ENCODE measurements at regions not wholly inside any gene's neighbourhood (a gene's known extent, or its start where the extent isn't known, plus 50 kb on each side); places are given as distances from the start of the nearest gene placed in this dataset.
"Not testable (repeated sequence)": the region's sequence is repeated elsewhere in the genome, so short reads cannot be mapped to it uniquely, and the experiment has no call there.

GRCh38 chr18:41059126-41059415 lies 896.0 kb upstream of the PIK3C3 start:
- no peak for ATAC-seq (replicated peaks; ENCODE audit: extremely low read depth, poor library complexity, severe bottlenecking)
- no peak overlapping the region for H3K27ac Mint-ChIP-seq (ENCODE audit: low read depth)
- H3K9me3 Mint-ChIP-seq = peaks cover 14% of the 10 kb centered on the region

GRCh38 chr18:41058351-41059125 lies 896.5 kb upstream of the PIK3C3 start:
- H3K27me3 Mint-ChIP-seq = no peaks in the 10 kb centered on the region
- peaks cover 17% of the 10 kb centered on the region for H3K9me3 Mint-ChIP-seq
- ATAC-seq (replicated peaks; ENCODE audit: extremely low read depth, poor library complexity, severe bottlenecking) = no peak
- no peak for DNase-seq (ENCODE audit: low spot score in 2 of 2)
- H3K36me3 Mint-ChIP-seq (ENCODE audit: insufficient read depth) = no peaks in the 10 kb centered on the region
- H3K27ac Mint-ChIP-seq (ENCODE audit: low read depth) = no peak overlapping the region
- H3K4me3 Mint-ChIP-seq = no peak overlapping the region
- H3K4me1 Mint-ChIP-seq = no peaks in the 10 kb centered on the region

More at GRCh38 chr18:41059126-41059415, 896.0 kb upstream of the PIK3C3 start:
- H3K36me3 Mint-ChIP-seq (ENCODE audit: insufficient read depth) = no peaks in the 10 kb centered on the region
- no peak overlapping the region for H3K4me3 Mint-ChIP-seq
- no peaks in the 10 kb centered on the region for H3K27me3 Mint-ChIP-seq
- no peaks in the 10 kb centered on the region for H3K4me1 Mint-ChIP-seq
- DNase-seq (ENCODE audit: low spot score in 2 of 2) = no peak

GRCh38 chr18:41052625-41053024 lies 902.4 kb upstream of the PIK3C3 start:
- no peaks in the 10 kb centered on the region for H3K36me3 Mint-ChIP-seq (ENCODE audit: insufficient read depth)
- ATAC-seq (replicated peaks; ENCODE audit: extremely low read depth, poor library complexity, severe bottlenecking) = no peak
- no peaks in the 10 kb centered on the region for H3K4me1 Mint-ChIP-seq
- no peak overlapping the region for H3K4me3 Mint-ChIP-seq
- no peak for DNase-seq (ENCODE audit: low spot score in 2 of 2)
- H3K9me3 Mint-ChIP-seq = peaks cover 6% of the 10 kb centered on the region
- no peaks in the 10 kb centered on the region for H3K27me3 Mint-ChIP-seq
- H3K27ac Mint-ChIP-seq (ENCODE audit: low read depth) = no peak overlapping the region

- not testable (repeated sequence) for H3K27me3 Mint-ChIP-seq; H3K27ac Mint-ChIP-seq (ENCODE audit: low read depth); H3K4me1 Mint-ChIP-seq; ATAC-seq (replicated peaks; ENCODE audit: extremely low read depth, poor library complexity, severe bottlenecking); H3K36me3 Mint-ChIP-seq (ENCODE audit: insufficient read depth); H3K4me3 Mint-ChIP-seq; DNase-seq (ENCODE audit: low spot score in 2 of 2)
- peaks cover 11% of the 10 kb centered on the region for H3K9me3 Mint-ChIP-seq
Observed at GRCh38 chr18:41046250-41046649, 908.8 kb upstream of the PIK3C3 start.

- Mint-ChIP-seq H3K4me1 (no peaks in the 10 kb centered on the region), H3K4me3 (no peak overlapping the region), H3K9me3 (peaks cover 11% of the 10 kb centered on the region), H3K36me3 (ENCODE audit: insufficient read depth) (no peaks in the 10 kb centered on the region), H3K27ac (ENCODE audit: low read depth) (no peak overlapping the region), H3K27me3 (no peaks in the 10 kb centered on the region)
- ATAC-seq (replicated peaks; ENCODE audit: extremely low read depth, poor library complexity, severe bottlenecking) (no peak), DNase-seq (ENCODE audit: low spot score in 2 of 2) (no peak)
Observed at GRCh38 chr18:41043876-41044275, 911.2 kb upstream of the PIK3C3 start.

- no peak overlapping the region for H3K27ac Mint-ChIP-seq (ENCODE audit: low read depth)
- no peak overlapping the region for H3K4me3 Mint-ChIP-seq
- H3K9me3 Mint-ChIP-seq = peaks cover 14% of the 10 kb centered on the region
- no peaks in the 10 kb centered on the region for H3K36me3 Mint-ChIP-seq (ENCODE audit: insufficient read depth)
- DNase-seq (ENCODE audit: low spot score in 2 of 2) (no peak), ATAC-seq (replicated peaks; ENCODE audit: extremely low read depth, poor library complexity, severe bottlenecking) (no peak)
- H3K4me1 Mint-ChIP-seq = no peaks in the 10 kb centered on the region
- H3K27me3 Mint-ChIP-seq = no peaks in the 10 kb centered on the region
Observed at GRCh38 chr18:41042866-41043265, 912.2 kb upstream of the PIK3C3 start.

- H3K9me3 Mint-ChIP-seq = peaks cover 16% of the 10 kb centered on the region
- DNase-seq (ENCODE audit: low spot score in 2 of 2) (no peak), ATAC-seq (replicated peaks; ENCODE audit: extremely low read depth, poor library complexity, severe bottlenecking) (no peak)
- no peak overlapping the region for H3K27ac Mint-ChIP-seq (ENCODE audit: low read depth)
- H3K4me3 Mint-ChIP-seq = no peak overlapping the region
- no peaks in the 10 kb centered on the region for H3K36me3 Mint-ChIP-seq (ENCODE audit: insufficient read depth)
- H3K27me3 Mint-ChIP-seq = no peaks in the 10 kb centered on the region
- H3K4me1 Mint-ChIP-seq = no peaks in the 10 kb centered on the region
Observed at GRCh38 chr18:41038071-41038470, 917.0 kb upstream of the PIK3C3 start.

- ATAC-seq (replicated peaks; ENCODE audit: extremely low read depth, poor library complexity, severe bottlenecking) = no peak
- no peak overlapping the region for H3K4me3 Mint-ChIP-seq
- no peak overlapping the region for H3K27ac Mint-ChIP-seq (ENCODE audit: low read depth)
- no peak for DNase-seq (ENCODE audit: low spot score in 2 of 2)
- peaks cover 15% of the 10 kb centered on the region for H3K9me3 Mint-ChIP-seq
- no peaks in the 10 kb centered on the region for H3K4me1 Mint-ChIP-seq
- no peaks in the 10 kb centered on the region for H3K27me3 Mint-ChIP-seq
- no peaks in the 10 kb centered on the region for H3K36me3 Mint-ChIP-seq (ENCODE audit: insufficient read depth)
Observed at GRCh38 chr18:41036346-41036745, 918.7 kb upstream of the PIK3C3 start.

- H3K9me3 Mint-ChIP-seq = peaks cover 15% of the 10 kb centered on the region
- no peak overlapping the region for H3K4me3 Mint-ChIP-seq
- no peak for DNase-seq (ENCODE audit: low spot score in 2 of 2)
- no peak overlapping the region for H3K27ac Mint-ChIP-seq (ENCODE audit: low read depth)
- no peaks in the 10 kb centered on the region for H3K36me3 Mint-ChIP-seq (ENCODE audit: insufficient read depth)
- no peaks in the 10 kb centered on the region for H3K27me3 Mint-ChIP-seq
- H3K4me1 Mint-ChIP-seq = no peaks in the 10 kb centered on the region
- ATAC-seq (replicated peaks; ENCODE audit: extremely low read depth, poor library complexity, severe bottlenecking) = no peak
Observed at GRCh38 chr18:41034413-41034812, 920.6 kb upstream of the PIK3C3 start.

- no peak for DNase-seq (ENCODE audit: low spot score in 2 of 2)
Observed at GRCh38 chr18:41025666-41026065, 929.4 kb upstream of the PIK3C3 start.

GRCh38 chr18:41024792-41025191 lies 930.2 kb upstream of the PIK3C3 start:
- no peaks in the 10 kb centered on the region for H3K27me3 Mint-ChIP-seq
- no peak overlapping the region for H3K4me3 Mint-ChIP-seq
- no peak for DNase-seq (ENCODE audit: low spot score in 2 of 2)

More at GRCh38 chr18:41025666-41026065, 929.4 kb upstream of the PIK3C3 start:
- Mint-ChIP-seq H3K9me3 (peaks cover 6% of the 10 kb centered on the region), H3K27me3 (no peaks in the 10 kb centered on the region), H3K4me3 (no peak overlapping the region), H3K4me1 (no peaks in the 10 kb centered on the region), H3K27ac (ENCODE audit: low read depth) (no peak overlapping the region), H3K36me3 (ENCODE audit: insufficient read depth) (no peaks in the 10 kb centered on the region)
- ATAC-seq (replicated peaks; ENCODE audit: extremely low read depth, poor library complexity, severe bottlenecking) = no peak

GRCh38 chr18:41022484-41022883 lies 932.5 kb upstream of the PIK3C3 start:
- no peak overlapping the region for H3K27ac Mint-ChIP-seq (ENCODE audit: low read depth)
- no peak overlapping the region for H3K4me3 Mint-ChIP-seq
- DNase-seq (ENCODE audit: low spot score in 2 of 2) (no peak), ATAC-seq (replicated peaks; ENCODE audit: extremely low read depth, poor library complexity, severe bottlenecking) (no peak)
- H3K9me3 Mint-ChIP-seq = peaks cover 6% of the 10 kb centered on the region
- H3K27me3 Mint-ChIP-seq = no peaks in the 10 kb centered on the region
- no peaks in the 10 kb centered on the region for H3K36me3 Mint-ChIP-seq (ENCODE audit: insufficient read depth)
- H3K4me1 Mint-ChIP-seq = no peaks in the 10 kb centered on the region

More at GRCh38 chr18:41024792-41025191, 930.2 kb upstream of the PIK3C3 start:
- peaks cover 6% of the 10 kb centered on the region for H3K9me3 Mint-ChIP-seq
- H3K27ac Mint-ChIP-seq (ENCODE audit: low read depth) = no peak overlapping the region
- H3K4me1 Mint-ChIP-seq = no peaks in the 10 kb centered on the region
- no peak for ATAC-seq (replicated peaks; ENCODE audit: extremely low read depth, poor library complexity, severe bottlenecking)
- H3K36me3 Mint-ChIP-seq (ENCODE audit: insufficient read depth) = no peaks in the 10 kb centered on the region

GRCh38 chr18:41021089-41021488 lies 933.9 kb upstream of the PIK3C3 start:
- DNase-seq (ENCODE audit: low spot score in 2 of 2) = no peak
- Mint-ChIP-seq H3K9me3 (no peaks in the 10 kb centered on the region), H3K4me3 (no peak overlapping the region), H3K36me3 (ENCODE audit: insufficient read depth) (no peaks in the 10 kb centered on the region), H3K27ac (ENCODE audit: low read depth) (no peak overlapping the region), H3K27me3 (no peaks in the 10 kb centered on the region), H3K4me1 (no peaks in the 10 kb centered on the region)
- no peak for ATAC-seq (replicated peaks; ENCODE audit: extremely low read depth, poor library complexity, severe bottlenecking)

Data from central memory CD8-positive, alpha-beta T cell (primary cell).